Heart left ventricle (tissue), 13 donors: ENCODE measurements at regions not wholly inside any gene's neighbourhood (a gene's known extent, or its start where the extent isn't known, plus 50 kb on each side); places are given as distances from the start of the nearest gene placed in this dataset.
"Not testable (repeated sequence)": the region's sequence is repeated elsewhere in the genome, so short reads cannot be mapped to it uniquely, and the experiment has no call there.

ENCODE experiments used
- CTCF ChIP-seq, 12 donors: fragments of 200-600 bp; sonication (generic) in 4 of 12; IDR thresholded peaks; one replicate each; pipeline versions ENCODE4 v1.5.0 to v1.8.0; 2018 to 2022; ENCODE audit warnings: antibody characterized with exemption in 12 of 12, mild to moderate bottlenecking in 5 of 12
- POLR2A ChIP-seq, 2 donors: fragments of 450-650 bp; IDR thresholded peaks; one replicate each; pipeline ENCODE4 v1.6.1; 2017; ENCODE audit warnings: antibody characterized with exemption in 2 of 2, mild to moderate bottlenecking in 2 of 2, moderate library complexity in 2 of 2
- donor health status: ischemic (EF 13 %, LVEDD 7.1; RV severe dilation, severe dysfunction).
- donor health status: DM: no; HTN: yes; CAD: no.
- donor health status: DM: no; HTN: no; CAD: no.
- donor health status: ischemic (EF 25% LVEDD 6.9; RV normal size, moderate dysfunction).
- donor health status: ischemic (EF 25% LVEDD 5.7; RV mildly dilated, moderate dysfunction).
- donor health status: ischemic (EF 35%, LVEDD 5.7; RV mildly dilated, moderate dysfunction).
- donor health status: nonischemic (EF 11% LVEDD 7.7; RV severe dilation, severe dysfunction).
- donor health status: DM: yes; HTN: yes; CAD: no.
- donor health status: PGD.
- donor health status: ischemic (EF 29% LVEDD 5.4; RV normal size, mild dysfunction).
- donor health status: nonischemic (EF 23%, LVEDD 6.1; RV moderate dilation, normal function).

GRCh38 chr11:67920546-67920945 is 83.4 kb downstream of the UNC93B1 start:
- TF ChIP-seq CTCF, POLR2A (IDR thresholded peaks at IDR 0.05): not testable (repeated sequence)
